Breast epithelium (tissue), 3 donors: ENCODE measurements at regions not wholly inside any gene's neighbourhood (a gene's known extent, or its start where the extent isn't known, plus 50 kb on each side); places are given as distances from the start of the nearest gene placed in this dataset.

Experiments used
- POLR2A ChIP-seq: fragments of 450-650 bp; IDR thresholded peaks from one replicate; pipeline ENCODE4 v1.6.1; 2016; ENCODE audit warnings: antibody characterized with exemption, mild to moderate bottlenecking, moderate library complexity
- POLR2AphosphoS5 ChIP-seq, 3 donors: sonication (generic); formaldehyde crosslinking; IDR thresholded peaks; one replicate each; pipeline ENCODE4 v1.6.1; 2017; ENCODE audit warnings: antibody characterized with exemption in 3 of 3
- TF ChIP-seq, protein P1 (sequence below), 3 donors: fragments of 450-650 bp; IDR thresholded peaks; one replicate each; pipeline ENCODE4 v1.5.1; 2016 to 2017; ENCODE audit warnings: antibody characterized with exemption in 3 of 3, mild to moderate bottlenecking in 3 of 3, moderate library complexity in 3 of 3

DNA sequence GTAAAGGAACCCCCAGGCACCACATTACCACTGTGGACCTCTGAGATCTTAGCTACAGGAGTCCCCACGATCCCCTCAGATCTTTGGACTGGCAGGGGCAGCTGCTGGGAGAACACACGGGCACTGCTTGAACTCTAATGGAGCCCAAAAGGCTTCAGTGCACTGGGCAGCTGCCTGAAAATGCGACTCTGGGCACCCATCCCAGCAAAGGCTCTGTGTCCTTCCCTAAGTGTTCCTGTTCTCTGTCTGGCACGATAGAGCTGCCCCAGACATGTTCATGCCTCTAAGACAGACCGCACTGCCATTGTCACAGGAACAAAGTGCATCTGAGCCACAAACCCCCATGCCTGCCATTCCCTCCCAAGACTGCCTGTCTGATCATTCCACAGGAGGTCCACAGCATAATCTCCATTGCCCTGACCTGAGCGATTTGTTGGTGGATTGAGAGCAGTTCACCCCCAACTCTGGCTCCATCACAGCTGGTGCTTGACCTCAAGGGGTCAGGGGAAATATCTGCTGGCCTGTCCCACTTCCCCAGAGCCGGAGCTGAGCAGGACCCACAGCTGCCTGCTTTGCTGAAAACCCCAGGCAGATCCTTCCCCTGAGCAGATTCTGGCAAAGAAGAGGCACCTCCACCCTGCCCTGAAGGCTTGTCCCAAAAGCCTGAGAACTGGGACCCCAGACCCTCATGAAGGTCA, 436.0 kb upstream of the INTU start:
- TF ChIP-seq POLR2AphosphoS5 (IDR thresholded peaks at IDR 0.05) (no peak), POLR2A (no peak)
- TF ChIP-seq, protein P1, sequence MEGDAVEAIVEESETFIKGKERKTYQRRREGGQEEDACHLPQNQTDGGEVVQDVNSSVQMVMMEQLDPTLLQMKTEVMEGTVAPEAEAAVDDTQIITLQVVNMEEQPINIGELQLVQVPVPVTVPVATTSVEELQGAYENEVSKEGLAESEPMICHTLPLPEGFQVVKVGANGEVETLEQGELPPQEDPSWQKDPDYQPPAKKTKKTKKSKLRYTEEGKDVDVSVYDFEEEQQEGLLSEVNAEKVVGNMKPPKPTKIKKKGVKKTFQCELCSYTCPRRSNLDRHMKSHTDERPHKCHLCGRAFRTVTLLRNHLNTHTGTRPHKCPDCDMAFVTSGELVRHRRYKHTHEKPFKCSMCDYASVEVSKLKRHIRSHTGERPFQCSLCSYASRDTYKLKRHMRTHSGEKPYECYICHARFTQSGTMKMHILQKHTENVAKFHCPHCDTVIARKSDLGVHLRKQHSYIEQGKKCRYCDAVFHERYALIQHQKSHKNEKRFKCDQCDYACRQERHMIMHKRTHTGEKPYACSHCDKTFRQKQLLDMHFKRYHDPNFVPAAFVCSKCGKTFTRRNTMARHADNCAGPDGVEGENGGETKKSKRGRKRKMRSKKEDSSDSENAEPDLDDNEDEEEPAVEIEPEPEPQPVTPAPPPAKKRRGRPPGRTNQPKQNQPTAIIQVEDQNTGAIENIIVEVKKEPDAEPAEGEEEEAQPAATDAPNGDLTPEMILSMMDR (IDR thresholded peaks at IDR 0.05) = no peak
